GM18502 (cell line): ENCODE measurements at regions not wholly inside any gene's neighbourhood (a gene's known extent, or its start where the extent isn't known, plus 50 kb on each side); places are given as distances from the start of the nearest gene placed in this dataset.
"Not testable (repeated sequence)": the region's sequence is repeated elsewhere in the genome, so short reads cannot be mapped to it uniquely, and the experiment has no call there.

Source experiments
- ATAC-seq: cut with Tn5 transposase; IDR thresholded peaks from one replicate; pipeline ENCODE4 v1.9.1; 2021; ENCODE audit warnings: mild to moderate bottlenecking; ENCODE audit not compliant: unreplicated experiment, poor library complexity

GRCh38 chr5:136565457-136565856 lies 200.1 kb upstream of the TRPC7 start:
- not testable (repeated sequence) for ATAC-seq

DNA sequence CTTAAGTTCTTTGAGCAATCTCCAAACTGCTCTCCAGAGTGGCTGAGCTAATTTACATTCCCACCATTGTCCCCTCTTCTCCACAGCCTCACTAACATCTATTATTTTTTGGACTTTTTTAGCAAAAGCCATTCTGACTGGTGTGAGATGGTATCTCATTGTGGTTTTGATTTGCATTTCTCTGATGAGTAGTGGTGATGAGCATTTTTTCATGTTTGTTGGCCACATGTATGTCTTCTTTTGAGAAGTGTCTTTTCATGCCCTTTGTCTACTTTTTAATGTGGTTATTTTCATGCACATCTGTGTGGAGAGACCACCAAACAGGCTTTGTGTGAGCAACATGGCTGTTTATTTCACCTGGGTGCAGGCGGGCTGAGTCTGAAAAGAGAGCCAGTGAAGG lies 199.7 kb upstream of the TRPC7 start:
- not testable (repeated sequence) for ATAC-seq

- not testable (repeated sequence) for ATAC-seq
Measured at GRCh38 chr5:136564431-136564830, 199.1 kb upstream of the TRPC7 start.

DNA sequence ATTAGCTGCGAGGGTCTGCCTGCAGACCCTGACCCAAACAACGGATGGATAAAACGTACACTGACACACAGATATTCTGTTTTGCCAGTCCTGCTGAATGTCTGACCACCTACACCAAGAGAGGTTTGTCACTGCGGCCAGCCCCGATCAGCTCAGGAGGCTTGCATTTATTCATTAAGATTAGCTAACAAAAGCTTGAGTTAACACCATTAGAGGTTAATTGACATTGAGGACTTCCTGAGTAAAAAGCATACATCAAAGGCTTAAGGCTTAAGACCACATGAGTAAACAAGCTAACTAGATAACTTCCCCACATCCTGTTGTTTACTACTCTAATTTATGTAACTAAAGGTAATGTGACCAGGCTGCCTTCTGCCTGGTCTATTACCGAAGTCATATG lies 198.1 kb upstream of the TRPC7 start:
- no peak for ATAC-seq

DNA sequence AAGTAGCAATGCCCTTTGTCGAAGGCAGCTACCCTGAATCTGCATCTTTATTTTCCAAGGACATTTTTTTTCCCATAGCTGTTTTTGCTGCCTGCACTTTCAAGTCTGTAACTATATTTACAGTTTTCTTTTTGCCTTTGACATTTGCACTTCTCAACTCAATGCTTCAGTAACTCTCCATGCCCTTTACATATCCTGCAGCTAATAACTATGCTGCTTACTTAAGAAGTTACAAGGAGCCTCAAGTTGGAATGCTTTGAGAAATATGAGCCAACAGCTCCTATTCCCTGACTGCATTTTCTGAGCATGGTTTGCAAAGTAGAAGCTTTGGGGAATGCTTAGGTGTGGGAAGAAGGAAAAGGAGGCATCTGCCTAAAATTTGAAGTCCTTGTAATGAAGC lies 194.8 kb upstream of the TRPC7 start:
- ATAC-seq: no peak

DNA sequence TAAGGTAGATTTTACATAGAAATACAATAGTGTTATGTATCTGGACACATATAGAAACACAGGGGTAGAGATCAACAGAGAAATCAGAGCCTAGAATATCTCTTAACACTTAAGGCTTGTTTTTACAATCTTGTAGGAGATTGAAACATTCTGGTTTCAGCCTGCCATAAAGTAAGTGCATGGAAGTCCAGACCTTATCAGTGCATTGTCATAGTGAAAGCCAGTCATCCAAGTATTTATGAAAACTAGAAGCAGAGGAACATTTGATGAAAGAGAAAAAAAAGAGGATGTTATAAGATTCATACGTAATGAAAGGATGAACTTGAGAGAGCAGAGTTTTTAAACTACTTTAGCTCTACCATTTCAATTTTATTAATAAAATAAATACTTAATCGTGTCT lies 194.3 kb upstream of the TRPC7 start:
- ATAC-seq: no peak

DNA sequence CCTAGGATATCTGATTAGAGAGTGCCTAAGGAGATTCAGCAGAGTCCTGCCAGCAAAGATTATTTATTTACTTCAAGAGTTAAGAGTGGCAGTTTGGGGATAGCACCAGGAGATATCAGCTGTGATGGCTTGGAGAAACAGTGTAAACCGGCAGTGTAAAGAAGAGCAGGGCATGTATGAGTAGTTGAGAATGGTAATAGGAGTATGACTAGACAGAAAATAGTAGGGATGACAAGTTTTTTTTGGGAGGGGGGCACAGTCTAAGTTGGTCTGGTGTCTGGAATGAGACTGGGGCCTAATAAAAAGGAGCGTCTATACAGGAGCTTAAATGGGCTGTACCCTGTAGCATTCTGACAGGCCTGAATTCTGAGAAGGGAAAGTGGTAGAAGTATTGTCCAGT lies 181.8 kb upstream of the TRPC7 start:
- not testable (repeated sequence) for ATAC-seq

GRCh38 chr5:136546441-136546840 lies 181.1 kb upstream of the TRPC7 start:
- not testable (repeated sequence) for ATAC-seq

- not testable (repeated sequence) for ATAC-seq
Measured at GRCh38 chr5:136545031-136545430, 179.7 kb upstream of the TRPC7 start.

DNA sequence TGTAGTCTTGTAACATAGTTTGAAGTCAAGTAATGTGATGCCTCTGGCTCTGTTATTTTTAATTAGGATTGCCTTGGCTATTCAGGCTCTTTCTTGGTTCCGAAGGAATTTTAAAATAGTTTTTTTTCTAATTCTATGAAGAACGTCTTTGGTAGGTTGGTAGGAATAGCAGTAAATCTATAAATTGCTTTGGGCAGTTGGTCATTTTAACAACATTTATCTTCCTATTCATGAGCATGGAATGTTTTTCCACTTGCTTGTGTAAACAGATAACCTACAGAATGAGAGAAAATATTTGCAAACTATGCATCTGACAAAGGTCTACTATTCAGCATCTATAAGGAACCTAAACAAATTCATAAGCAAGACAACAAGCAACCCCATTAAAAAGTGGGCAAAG lies 173.2 kb upstream of the TRPC7 start:
- ATAC-seq: no peak

- ATAC-seq: no peak
Measured at GRCh38 chr5:136529081-136529480, 163.7 kb upstream of the TRPC7 start.

DNA sequence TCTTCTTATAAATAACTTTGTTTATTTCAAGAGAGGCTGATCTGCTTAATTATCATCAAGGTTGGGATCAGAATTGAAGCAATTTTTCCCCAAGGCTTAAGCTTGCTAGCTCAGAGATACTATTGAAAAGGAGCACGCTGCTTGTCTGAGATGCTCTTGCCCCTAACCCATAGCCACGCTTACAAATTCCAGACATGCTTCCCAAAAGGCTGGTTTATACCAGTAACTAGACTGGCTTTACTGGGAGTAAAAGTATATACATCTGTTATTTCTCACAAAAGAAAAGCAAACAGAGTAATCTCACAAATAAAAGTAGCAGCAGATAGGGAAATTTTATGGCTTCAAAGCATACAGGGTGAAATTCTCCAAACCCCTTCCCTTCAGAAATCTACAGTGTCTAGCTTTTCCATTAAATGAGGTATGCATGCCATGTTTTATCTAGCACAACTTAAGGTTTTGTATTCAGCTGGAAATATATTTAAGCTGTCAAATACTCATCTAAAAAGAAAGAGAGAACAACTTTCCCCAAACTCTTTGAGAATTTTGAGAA lies 163.2 kb upstream of the TRPC7 start:
- no peak for ATAC-seq

- no peak for ATAC-seq
Measured at GRCh38 chr5:136527311-136527710, 162.0 kb upstream of the TRPC7 start.

DNA sequence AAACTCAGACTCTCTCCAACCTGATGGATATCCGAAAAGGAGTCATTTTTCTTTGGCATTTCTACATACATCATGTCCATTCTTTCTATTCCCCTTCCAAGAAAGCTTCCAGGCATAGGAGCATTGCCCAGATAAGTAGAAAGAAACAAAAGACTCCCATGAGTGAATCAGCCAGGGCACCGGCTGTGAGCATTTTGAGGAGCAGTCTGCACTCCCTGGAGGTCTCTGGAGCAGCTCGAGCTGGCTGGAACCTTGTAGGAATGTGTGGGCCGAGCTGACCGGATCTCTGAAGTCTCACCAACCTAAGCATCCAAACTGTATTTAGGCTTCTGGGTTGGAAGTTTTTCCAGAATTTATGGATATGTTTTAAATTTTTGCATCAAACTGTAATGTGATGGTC lies 161.4 kb upstream of the TRPC7 start:
- no peak for ATAC-seq

DNA sequence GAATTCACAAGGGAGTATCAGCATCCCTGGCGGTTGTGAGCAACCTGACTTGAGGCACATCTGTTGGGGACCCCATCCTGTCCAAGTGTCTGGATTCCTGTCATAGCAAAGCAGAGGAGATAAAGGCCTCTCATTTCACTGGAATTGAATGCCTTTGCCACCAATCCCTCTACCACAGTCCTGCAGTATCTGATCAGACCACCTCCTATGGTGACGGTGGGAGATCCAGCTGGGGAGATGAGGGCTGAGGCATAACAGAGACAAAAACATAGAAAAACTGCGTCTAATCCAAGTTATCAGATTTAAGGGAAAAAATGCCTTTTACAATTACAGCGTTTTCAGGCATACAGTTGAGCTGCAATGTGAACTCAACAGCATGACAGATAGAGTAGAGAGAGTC lies 160.7 kb upstream of the TRPC7 start:
- ATAC-seq: no peak

GRCh38 chr5:136525597-136525996 lies 160.3 kb upstream of the TRPC7 start:
- no peak for ATAC-seq

DNA sequence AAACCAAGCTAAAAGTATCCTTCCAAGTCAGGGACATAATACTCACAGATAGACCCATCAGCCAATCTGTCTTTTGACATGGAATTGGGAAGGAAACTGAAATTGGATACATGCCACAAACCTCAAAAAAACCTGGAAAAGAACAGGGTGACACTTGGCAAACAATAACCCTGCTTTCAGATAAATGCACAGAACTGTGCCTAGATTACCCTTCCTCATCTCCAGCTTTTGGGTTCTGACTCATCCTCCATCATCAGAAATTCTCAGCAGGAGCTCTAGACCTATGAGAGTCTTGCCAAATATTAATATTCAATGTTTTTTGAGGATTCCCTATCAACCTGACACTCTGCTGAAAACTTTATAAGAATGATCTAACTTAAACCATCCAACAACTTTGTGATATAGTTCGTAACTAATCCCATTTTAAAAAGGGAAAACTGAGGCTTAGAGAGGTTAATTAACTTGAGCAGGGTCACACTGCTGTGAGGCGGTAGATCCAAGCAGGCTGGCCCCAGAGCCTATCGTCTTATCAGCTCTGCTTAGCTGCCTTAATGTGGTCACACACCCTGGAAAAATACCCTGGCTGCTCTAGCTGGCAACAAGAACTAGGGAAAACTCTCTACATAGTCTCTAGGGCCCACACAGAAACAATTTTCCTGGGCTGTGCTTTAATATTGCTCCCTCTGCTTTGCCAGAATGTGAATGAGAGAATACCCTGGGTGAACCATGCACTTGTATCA lies 157.0 kb upstream of the TRPC7 start:
- ATAC-seq: no peak

DNA sequence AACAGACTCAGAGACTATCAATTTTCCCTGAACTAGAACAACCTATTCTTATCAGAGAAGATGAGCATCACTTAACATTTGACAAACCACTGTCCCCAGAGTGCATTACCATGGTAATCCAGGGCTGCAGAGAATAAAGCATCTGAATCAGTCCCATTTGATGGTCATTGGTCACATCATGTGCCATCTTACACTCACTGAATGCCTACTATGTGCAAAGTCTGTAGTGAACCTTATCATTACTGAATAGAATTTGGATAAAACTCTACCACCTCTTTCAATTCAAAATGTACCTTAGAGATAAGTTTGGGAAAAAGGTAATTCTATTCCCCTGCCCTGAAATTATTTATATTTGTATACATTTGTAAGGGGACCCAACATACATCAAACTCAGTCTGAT lies 156.4 kb upstream of the TRPC7 start:
- no peak for ATAC-seq

- ATAC-seq: no peak
Measured at GRCh38 chr5:136518814-136519213, 153.5 kb upstream of the TRPC7 start.

DNA sequence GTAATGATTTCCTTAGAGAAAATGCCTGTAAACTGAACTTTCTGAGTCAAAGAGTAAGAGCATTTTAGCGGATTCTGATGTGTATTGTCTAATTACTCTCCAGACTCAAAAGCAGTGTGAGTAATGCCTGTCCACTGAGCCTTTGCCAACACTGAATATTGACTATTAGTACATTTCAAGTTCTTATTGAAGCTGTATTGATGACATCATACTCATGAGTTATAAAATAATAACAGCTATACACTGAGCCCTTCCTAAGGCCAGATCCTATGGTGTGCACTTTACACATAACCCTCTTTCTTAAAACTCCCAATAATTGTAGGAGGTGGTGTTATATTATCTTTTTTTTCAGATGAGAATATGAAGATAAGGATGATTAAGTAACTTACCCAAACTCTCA lies 152.8 kb upstream of the TRPC7 start:
- no peak for ATAC-seq

DNA sequence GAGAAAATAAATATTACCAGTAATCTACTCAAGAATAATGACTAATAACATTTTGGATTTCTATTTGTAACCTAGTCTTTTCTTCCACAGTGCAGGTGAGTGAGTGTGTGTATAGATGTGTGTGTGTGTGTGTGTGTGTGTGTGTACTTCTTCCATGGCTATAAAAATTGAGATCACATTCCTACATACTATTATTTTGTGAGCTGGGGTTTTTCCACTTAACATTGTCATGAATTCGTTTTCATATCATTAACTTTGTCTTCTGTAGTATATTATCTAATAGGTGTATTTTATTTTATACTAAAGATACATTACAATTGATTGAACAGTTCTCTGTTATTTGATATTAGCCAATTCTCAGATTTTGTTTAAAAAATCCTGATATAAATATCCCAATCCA lies 152.4 kb upstream of the TRPC7 start:
- no peak for ATAC-seq

- ATAC-seq: no peak
Measured at GRCh38 chr5:136516637-136517036, 151.3 kb upstream of the TRPC7 start.
